RKO (cell line): ENCODE measurements at regions not wholly inside any gene's neighbourhood (a gene's known extent, or its start where the extent isn't known, plus 50 kb on each side); places are given as distances from the start of the nearest gene placed in this dataset.
A peak's percentile ranks its signal among the peaks of the same experiment; 100 is the strongest.

ENCODE experiments used
- DNase-seq: peaks from one replicate; pipeline ENCODE4 v3.0.0-alpha.2; 2016; ENCODE audit warnings: low spot score

DNA sequence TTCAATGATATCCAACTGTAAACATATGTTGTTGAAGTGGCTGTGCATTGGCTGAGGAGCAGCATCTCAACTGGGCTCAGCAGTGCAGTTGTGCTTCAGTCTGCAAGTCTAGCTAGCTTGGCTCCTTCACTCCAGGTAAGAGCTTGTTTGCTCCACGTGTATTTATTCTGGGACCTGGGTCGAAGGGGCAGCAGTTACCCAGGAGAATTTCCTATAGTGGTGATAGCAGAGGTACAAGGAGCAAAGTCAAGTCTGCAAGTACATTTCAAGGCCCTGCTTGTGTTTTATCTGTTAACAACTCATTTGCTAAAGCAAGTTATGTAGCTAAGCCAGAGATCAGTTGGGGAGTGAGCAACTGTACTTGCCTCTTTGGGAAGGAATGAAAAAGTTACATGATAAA, 286.2 kb upstream of the UMPS start:
- DNase-seq = no peak

DNA sequence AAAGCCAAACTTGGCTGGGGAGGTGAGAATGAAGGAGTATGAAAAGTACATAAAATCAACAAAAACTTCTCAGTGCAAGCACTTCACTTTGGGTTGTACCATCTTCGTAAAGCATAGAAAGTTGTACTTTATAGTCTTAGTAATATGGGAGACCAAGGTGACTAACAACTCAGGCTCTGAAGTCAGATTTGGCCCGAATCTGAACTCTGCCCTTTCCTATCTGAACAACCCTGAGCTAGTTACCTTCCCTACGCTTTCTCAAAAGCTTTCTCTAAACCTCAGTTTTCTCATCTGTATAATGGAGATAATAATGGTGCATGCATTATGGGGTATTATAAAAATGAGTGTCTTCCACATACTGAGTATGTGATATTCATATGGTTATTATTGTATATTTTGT, 285.4 kb upstream of the UMPS start:
- DNase-seq = no peak

DNA sequence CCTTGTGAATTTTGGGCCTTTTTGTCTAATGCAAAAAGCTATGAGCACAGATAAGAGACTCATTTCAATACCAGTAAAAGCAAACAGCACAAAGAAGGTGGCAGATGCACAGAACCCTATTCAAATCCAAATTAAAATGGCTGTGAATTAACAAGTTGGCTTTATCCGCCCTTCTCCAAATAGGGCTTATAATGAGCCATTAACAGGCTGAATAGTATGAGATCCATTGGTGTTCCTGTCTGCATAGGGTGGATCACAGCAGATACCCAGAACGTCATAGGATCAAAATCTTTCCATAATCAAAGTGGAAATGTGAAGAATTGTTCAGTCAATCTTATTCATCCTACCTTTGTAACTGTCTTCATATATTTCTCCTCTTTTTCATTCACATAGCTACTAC, 282.4 kb upstream of the UMPS start:
- no peak for DNase-seq

DNA sequence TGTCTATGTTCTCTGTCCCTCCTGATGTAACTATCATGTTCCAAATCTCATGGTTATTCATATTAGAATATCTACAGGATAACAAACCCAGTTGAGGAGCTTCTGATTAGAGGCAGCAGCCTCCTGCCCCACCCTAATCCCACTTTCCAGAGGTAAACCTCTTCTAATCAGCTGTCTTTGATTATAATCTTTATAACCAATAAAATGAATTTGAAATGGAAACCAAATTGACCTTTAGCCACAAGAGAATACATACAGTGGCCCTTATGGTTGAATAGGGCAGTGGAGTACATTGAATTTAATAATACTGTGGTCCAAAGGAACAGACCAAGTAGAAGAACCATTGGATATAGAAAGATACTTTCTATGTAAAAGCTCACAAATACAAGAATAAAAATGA, 281.3 kb upstream of the UMPS start:
- no peak for DNase-seq

DNA sequence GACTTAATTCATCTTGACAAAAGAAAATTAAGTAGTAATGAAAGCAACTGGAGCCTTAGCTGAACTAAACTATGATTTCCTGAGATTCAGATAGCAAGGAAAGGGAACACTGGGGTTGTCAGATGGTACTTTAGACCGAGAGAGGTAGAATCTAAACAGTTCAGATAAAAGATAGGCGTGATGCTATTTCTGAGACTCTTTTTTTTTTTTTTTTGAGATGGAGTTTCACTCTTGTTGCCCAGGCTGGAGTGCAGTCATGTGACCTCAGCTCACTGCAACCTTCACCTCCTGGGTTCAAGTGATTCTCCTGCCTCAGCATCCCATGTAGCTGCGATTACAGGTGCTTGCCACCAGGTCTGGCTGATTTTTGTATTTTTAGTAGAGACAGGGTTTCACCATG, 279.9 kb upstream of the UMPS start:
- DNase-seq = no peak

DNA sequence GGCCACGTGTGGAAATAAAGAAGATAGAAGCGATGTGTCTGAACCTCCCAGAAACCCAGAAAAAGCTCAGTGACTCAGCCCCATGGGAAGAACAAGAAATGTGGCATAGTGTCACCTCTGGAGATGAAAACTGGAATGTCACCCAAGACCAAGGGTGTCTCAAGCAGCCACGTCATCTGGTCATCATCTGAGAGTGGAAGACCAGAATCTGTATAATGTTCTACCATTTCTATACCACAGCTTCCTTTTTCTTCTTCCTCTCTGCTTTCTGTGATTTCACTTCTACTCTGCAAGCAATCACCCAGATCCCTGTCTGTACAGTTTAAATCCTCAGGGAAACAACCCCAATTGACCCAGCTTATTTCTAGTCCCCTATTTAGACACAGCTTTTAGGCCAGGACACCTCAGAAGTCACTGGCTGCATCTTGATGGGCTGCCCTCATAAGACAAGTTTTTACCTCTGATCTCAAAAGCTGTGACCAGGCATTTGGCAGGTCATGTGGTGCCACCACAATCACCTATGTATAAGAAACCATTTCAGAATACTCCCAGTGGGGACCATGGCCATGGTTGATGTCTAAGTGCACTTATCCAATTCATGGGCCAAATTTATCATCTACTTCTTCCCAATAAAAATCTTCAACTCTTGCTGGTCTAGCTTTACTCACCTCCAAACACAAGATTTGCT, 278.5 kb upstream of the UMPS start:
- no peak for DNase-seq

DNA sequence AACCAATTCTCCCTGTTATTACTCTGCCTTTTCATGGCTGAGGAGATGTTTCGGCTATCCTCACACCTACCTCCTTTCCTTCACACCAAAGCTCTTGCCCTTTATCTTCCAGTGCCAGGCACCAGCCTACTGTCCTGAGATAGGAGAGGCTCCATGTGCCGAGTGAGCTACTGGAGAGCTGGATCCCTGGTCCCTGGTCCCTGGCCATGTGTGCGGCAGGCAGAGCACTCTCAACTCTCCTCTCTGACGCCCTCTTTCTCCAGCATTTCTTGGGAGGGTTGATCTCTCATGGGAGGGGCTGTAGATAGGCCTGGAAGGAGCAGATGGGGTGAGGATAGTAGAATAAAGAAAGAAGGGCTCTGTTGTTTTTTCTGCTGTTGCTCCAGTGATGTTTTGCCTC, 277.1 kb upstream of the UMPS start:
- DNase-seq = no peak

DNA sequence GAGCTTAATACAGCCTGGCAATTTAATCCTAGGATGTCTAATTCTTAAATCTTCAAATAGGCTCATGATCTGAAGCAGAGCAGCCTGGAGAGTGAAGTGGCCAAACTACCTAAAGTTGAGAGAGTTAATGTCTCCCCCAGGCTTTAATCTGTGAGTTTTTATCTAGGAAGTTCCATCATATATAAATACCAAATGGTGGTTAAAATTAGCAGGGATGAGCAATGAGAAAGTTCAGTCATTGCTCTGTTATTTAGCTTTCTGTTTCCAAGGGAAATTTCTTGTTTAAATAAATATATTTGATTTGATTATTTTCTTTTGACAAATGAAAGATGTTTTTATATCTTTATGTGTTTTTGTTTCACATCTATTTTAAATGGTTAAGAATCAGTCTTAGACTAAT, 274.4 kb upstream of the UMPS start:
- no peak for DNase-seq

DNA sequence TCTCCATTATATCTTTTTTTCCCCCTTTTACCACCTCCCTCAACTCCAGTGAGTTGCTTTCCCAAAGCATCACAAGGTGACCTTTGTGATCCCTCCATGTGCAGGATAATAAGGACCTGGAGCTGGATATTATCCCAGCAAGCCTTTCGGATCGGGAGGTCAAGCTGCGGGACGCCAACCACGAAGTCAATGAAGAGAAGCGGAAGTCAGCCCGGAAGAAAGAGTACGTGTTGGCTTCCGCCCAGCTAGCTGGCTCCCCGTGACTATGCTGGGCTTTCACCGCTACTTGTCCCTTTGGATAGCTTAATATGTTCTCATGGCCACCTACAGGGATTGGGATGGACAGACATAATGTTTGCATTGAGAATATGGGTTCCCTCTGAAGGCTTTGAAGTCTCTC, 273.7 kb upstream of the UMPS start:
- no peak for DNase-seq

DNA sequence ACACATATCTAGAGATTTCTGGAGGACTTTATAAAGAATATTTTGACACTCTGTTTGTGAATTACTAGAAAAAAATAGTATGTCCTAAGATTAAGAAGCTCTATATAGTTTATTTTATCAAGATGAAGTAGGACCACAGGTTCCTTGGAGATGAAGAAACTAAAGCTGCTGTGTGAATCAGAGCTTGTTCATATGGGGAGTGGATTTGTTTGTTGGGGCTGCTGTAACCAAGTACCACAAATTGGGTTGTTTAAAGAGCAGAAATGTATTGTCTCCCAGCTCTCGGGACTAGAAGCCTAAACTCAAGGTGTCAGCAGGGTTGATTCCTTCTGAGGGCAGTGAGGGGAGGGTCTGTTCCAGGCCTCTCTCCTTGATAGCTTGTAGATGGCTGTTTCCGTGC, 270.6 kb upstream of the UMPS start:
- DNase-seq = no peak

DNA sequence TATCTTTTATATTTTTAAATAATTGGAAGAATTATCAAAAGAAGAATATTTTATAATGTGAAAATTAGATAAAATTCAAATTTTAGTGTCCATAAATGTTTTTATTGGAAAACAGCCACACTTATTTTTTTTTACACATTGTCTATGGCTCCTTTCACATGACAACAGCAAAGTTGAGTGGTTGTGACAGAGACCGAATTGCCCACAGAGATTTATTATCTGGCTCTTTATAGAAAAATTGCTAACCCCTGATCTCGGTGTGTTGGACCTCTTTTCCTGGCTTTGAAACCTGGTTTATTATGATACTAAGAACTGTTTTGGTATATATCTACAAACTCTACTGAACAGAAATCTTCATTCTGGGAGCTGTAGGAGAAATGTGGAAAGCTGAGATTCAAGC, 269.1 kb upstream of the UMPS start:
- DNase-seq = no peak

DNA sequence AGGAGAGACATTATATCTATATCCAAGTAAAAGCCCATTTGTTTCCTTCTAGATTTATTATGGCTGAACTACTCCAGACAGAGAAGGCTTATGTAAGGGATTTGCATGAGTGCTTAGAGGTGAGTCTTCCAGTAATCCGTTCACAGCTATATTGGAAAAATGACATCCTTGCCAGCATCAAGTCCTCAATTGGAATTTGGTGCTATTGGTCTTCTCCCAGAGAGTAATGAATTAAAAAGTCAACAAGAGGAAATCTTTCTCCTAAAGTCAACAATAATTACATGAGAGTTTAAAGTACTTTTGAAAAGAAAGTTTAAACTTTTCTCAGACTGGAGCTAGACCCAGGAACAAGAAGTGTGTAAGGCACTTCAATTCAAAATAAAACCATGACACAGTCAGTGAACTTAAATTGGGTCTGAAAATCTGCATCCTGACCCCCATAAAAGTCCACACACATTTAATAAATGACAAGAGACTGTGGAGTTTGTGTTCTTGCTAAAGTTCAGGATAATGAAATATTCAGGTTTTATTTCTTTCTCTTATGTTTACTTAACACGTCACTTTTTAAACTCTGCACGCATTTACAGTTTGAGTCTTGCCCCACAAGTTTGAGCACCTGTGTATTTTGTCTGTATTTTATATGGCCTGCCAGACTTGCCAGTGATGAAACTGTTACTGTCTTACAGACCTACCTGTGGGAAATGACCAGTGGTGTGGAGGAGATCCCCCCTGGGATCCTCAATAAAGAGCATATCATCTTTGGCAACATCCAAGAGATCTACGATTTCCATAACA, 268.2 kb upstream of the UMPS start:
- no peak for DNase-seq

DNA sequence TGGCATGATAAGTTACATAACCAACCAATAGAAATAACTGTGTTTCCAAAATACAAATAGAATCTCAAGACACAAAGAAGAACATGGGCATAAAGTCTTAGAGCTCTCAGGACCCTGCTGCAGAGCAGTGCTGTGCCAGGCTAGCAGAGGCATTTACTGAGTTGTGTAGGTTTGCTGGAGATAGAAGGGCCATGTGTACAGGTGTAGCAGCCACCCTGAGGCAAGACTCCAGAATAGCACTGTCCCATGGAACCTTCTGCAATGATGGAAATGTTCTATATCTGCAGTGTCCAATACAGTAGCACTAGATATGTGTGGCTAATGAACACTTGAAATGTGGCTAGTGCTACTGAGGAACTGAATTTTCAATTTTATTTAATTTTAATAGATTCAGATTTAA, 267.0 kb upstream of the UMPS start:
- DNase-seq = no peak

DNA sequence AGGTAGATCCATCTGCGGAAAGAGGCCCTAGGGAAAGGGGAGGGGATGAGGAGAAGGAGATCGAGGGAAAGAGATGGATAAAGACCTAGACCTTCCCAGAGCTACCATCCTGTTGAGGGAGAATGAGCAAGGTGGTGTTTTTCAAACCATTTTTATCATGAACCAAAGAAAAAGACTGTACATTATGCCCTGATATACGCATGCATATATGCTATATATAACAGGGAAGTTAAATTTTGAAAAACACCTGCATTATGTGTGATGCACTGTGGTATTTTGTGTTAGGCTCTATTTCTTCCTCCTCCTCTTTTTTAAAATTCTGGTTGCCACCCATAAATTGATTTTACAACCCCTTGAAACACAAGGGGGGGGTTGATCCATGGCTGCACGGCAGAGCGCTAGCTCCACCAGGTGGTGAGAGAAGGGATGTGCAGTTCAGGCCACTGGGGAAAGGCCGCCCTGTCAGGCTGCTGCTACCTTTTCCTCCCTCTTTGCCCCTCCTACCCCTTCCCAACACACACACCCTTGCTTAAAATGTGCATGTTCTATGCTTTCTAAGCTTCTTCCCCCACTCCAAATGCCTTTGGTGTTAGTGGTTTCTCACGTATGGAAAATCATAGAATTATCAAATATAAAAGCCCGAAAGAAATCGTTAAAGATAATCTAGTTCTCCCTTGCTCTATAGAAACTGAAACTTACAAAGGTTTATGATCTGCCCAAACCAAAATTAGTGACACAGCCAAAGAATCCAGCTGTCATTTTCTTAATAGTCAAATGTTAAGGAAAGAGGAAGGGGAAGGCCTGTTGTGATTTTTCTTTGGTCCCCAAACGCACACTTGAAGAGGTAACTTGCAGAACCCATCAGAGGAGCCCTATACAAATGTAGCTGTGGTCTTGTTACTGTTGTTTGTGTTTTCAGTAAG, 262.0 kb upstream of the UMPS start:
- peak; percentile 46 for DNase-seq

DNA sequence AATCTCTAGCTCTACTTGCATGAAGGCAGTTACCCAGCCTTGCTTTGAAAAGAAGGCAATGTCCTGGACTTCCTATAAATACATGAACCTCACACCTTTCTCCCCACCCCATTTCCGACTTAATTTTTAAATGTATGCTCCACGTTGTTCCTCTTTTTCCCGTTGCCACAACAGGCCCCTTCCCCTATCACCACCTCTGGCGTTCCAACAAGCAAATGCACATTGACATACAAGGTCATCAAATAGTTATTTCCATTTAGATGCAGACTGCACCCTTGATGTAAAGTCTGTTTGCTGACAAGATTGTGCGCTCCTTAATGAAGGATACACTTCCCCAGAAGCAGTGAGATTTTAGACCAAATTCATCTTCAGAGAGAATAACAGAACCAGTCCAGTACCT, 260.7 kb upstream of the UMPS start:
- DNase-seq = no peak

DNA sequence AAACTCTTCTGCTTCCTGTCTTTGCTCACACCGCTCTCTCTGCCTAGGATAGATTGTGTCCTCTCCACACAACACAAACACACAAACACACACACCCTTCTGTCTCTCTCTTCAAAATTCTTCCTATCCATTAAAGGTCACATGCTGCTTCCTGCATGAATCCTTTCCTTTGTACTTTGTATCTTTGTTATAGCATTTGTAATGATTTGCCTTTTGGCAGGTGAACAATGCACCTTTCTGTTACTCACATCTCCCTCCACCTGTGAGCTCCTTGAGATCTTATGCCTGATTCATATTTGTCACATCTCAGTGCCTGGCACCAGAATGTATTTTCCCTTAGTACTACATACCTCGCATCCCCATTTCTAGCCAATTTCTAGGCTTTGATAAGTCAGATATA, 251.4 kb upstream of the UMPS start:
- DNase-seq = no peak

DNA sequence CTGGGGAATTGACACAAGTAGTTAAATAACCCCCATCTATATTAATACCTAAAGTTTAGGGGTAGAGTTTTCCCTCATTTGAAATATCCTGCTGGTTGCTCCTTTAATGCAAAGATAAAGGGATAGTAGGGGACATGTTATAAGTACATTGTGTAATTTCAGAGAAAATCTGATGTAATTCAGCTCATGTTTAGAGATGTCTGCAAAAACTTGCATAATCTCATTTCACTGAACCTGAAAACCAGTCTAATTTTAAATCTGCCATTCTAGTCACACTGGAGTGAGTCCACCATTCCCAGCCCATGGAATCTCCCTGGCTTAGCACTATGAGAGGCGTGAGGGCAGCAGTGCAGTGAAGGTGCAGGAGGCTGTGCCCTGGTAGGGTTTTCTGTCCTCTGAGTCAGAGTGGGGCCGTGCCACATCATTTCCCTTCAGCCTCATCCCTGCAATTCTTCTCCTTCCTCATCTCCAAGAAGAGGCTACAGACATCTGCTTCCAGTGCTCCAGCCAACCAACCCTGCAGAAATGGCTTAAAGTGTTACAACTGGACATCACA, 246.3 kb upstream of the UMPS start:
- DNase-seq = peak; percentile 14

DNA sequence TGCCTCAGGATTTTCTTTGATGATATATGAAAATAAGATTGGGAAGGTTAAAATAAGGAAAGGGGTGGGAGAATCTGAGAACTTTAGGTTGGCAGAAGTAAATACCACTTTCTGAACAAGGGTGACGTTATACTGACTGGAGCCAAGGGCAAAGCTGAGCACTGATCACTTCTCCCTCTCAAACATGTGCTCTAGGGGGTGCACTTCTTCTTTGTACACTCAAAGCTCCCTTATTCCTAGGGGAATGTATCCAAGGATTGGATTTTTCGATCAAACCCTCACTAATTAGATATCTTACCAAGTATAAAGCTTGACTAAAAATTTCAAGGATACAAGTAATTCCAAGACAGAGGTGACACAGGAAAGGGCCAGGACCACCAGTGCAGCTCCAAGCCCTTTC, 243.9 kb upstream of the UMPS start:
- no peak for DNase-seq

DNA sequence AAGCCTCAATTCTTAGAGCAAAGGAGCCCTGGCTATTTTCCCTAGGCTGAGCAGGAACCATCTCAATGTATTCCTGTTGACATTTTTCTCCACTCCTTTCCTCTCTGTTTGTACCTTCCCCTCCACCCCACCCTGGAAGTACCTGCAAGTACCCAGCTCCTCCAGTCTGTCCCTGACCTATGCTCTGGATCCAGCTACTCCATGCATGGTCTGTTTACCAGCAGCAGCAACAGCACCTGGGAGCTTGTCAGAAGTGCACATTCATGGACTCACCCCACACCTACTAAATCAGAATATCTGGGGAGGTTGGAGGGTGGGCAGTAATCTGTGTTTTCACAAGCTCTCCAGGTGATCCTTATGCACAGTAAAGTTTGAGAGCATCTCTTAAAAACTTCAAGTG, 240.7 kb upstream of the UMPS start:
- no peak for DNase-seq

DNA sequence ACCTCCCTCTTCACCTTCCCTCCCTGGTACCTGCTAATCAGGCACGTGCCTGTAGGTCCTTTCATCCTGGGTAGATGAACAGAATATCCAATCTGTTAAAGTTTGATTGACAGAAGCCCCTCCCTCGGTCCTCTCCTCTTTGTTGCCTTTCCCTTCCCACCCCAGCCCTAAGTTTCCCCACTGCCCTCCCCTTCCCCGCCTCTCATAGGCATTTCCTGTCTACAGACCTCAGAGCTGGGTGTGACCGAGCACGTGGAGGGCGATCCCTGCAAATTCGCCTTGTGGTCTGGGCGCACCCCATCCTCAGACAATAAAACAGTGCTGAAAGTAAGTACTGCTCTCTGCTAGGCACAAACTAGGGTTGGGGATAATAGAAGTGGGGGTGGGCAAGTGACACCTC, 239.2 kb upstream of the UMPS start:
- no peak for DNase-seq

DNA sequence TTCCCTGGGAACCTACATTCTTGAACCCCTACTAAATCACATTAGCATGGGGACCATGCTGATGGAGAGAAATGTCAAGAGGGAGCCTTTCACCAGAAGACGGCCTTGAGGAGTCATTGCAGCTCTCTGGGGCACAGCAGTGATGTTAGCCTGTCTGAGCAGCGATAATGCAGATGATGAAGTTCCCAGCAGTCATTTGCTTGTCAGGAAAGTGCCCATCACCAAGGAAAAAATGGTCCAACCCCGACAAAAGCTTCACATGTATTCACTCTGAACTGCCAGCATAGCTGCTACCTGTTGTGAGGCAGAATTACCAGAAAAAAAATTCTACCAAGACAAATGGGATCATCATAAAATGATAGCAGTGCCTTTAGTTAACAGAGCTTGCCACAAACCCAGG, 238.4 kb upstream of the UMPS start:
- DNase-seq = no peak

DNA sequence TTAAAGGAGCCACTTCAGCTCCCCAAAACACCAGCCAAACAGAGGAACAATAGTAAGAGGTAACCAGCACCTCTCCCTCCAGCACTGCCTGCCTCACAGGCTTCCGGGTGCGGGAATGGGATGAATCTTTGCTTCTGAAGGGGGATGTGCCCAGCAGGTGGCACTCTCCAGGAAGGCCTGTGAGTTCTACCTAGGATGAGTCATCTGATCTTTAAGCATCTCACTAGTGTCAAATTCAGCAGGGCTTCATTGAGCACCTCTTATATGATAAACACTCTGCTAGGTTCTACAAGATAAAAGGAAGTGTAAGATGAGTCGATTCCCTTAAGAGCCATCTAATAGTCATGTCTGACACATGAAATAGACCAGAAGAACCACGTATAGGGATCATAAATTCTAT, 237.4 kb upstream of the UMPS start:
- DNase-seq = peak; percentile 64

DNA sequence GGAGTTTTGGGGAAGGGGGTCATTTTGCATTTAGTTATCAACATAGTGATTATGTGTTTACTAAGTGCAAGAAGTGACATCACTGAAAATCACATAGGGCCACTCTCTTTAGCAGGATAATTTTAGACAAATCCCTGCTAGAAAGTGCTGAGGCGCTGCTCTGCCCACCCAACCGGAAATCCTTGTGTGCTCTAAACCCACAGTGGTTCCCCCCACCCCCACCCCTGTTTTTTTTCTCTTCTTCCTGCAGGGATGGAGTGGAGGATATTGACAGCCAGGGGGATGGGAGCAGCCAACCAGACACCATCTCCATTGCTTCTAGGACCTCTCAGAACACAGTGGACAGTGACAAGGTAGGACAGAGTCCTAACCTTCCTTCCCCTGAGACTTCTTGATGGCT, 234.2 kb upstream of the UMPS start:
- no peak for DNase-seq
